ENCODE measurements at regions not wholly inside any gene's neighbourhood (a gene's known extent, or its start where the extent isn't known, plus 50 kb on each side); places are given as distances from the start of the nearest gene placed in this dataset.
A peak's percentile ranks its signal among the peaks of the same experiment; 100 is the strongest.

DNA sequence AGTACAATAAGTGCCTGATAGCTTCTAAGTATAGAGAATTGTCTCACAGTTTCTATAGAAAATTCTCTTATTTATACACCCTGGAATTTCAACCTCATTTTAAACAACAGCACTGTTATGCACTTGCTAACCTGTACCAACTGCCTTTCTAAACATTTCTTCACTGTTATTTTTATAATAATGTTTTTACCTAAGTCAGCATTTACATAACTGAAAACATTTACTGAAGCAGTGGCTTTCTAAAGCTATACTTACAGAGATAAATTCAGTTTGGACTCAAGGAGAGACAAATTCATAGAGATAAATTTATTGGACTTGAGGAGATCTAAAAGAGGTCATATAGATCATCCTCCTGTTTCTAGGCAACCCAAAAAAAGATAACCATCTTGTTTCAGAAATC, 686.6 kb upstream of the FAT3 start:
- DNase-seq (ENCODE audit: low read depth) = no peak
- no peak overlapping the region for H3K4me3 ChIP-seq (ENCODE audit: low read length)
- TF ChIP-seq, protein P1, sequence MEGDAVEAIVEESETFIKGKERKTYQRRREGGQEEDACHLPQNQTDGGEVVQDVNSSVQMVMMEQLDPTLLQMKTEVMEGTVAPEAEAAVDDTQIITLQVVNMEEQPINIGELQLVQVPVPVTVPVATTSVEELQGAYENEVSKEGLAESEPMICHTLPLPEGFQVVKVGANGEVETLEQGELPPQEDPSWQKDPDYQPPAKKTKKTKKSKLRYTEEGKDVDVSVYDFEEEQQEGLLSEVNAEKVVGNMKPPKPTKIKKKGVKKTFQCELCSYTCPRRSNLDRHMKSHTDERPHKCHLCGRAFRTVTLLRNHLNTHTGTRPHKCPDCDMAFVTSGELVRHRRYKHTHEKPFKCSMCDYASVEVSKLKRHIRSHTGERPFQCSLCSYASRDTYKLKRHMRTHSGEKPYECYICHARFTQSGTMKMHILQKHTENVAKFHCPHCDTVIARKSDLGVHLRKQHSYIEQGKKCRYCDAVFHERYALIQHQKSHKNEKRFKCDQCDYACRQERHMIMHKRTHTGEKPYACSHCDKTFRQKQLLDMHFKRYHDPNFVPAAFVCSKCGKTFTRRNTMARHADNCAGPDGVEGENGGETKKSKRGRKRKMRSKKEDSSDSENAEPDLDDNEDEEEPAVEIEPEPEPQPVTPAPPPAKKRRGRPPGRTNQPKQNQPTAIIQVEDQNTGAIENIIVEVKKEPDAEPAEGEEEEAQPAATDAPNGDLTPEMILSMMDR (conservative IDR thresholded peaks at IDR 0.05; ENCODE audit: low read depth, low read length) = no peak

DNA sequence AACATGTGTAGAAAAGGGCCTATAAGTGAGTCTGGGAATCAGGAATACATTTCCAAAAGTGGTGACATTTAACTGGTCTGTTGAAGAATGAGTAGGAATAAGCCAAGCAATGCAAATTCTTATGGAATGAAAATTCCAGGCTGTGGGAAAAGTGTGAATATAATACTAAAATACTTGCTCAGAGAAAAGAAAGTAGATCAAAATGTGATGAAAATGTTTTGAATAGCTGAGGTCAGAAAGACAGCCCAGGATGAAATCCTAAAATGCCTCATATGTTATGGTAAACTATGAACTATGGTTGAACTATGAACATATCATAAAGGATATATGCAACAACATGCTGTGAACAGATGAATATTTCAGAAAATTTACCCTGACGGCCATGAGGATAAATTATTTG, 688.3 kb upstream of the FAT3 start:
- no peak overlapping the region for H3K4me3 ChIP-seq (ENCODE audit: low read length)
- TF ChIP-seq, protein P1 (conservative IDR thresholded peaks at IDR 0.05; ENCODE audit: low read depth, low read length) = no peak
- DNase-seq (ENCODE audit: low read depth) = no peak

DNA sequence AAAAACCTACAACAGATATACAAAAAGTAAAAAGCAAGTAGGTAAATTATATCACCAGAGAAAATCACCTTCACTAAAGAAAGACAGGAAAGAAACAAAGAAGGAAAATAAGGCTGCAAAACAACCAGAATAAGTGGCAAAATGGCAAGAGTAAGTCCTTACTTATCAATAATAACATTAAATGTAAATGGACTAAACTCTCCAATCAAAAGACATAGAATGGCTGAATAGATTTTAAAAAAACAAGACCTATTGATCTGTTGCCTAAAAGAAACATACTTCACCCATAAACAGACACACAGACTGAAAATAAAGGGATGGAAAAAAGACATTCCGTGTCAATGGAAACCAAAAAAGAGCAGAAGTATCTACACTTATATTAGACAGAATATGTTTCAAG, 695.7 kb upstream of the FAT3 start:
- TF ChIP-seq, protein P1 (conservative IDR thresholded peaks at IDR 0.05; ENCODE audit: low read depth, low read length) = no peak
- no peak overlapping the region for H3K4me3 ChIP-seq (ENCODE audit: low read length)
- DNase-seq (ENCODE audit: low read depth) = no peak

DNA sequence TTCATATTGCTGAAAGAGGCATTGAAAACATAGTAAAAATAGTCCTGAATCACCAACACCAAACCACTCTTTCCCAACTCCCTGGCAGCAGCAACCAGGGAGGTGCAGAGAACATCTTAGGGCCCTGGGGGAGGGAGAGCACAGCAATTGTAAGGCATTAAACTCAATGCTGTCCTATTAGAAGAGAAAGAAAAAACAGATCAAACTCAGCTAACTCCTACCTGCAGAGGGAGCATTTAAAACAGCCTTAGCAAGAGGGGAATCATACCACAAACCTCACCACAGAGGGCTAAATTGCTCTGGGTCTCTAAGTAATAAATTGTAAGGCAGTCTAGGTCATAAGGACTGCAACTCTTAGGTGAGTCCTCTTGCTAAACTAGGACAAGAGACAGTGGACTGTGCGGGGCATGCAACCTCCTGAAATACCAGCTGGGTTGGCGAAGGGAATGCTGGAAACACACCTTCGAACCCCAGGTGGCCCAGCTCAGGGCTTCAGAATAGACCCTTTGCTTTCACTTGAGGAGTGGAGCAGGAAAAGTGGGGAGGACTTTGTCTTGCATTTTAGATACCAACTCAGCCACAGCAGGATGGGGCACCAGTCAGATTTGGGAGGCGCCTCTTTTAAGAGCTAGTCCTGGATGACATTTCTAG, 697.1 kb upstream of the FAT3 start:
- TF ChIP-seq, protein P1 (conservative IDR thresholded peaks at IDR 0.05; ENCODE audit: low read depth, low read length) = peak; percentile 10
- no peak overlapping the region for H3K4me3 ChIP-seq (ENCODE audit: low read length)

DNA sequence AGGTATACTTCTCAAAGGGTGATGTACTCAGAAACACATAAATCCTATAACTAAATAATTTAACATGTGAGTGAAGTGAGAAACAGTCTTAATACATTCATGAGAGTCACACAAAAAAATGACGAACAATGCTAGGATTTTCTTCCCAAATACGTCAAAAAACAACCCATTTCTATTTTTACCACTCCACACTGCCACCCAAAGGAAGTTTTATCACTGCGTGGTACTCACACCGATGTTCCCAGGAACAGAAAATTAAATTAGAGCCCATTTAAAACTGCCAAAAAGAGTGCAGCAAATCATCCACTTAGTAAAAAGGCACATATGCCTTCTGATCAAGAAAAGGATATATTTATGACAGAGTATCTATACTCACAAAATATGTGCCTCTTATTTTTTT, 710.9 kb upstream of the FAT3 start:
- H3K4me3 ChIP-seq (ENCODE audit: low read length) = no peak overlapping the region
- TF ChIP-seq, protein P1 (conservative IDR thresholded peaks at IDR 0.05; ENCODE audit: low read depth, low read length) = peak; percentile 49
- no peak for DNase-seq (ENCODE audit: low read depth)

More for the DNA sequence above, 697.1 kb upstream of the FAT3 start:
- no peak for DNase-seq (ENCODE audit: low read depth)

DNA sequence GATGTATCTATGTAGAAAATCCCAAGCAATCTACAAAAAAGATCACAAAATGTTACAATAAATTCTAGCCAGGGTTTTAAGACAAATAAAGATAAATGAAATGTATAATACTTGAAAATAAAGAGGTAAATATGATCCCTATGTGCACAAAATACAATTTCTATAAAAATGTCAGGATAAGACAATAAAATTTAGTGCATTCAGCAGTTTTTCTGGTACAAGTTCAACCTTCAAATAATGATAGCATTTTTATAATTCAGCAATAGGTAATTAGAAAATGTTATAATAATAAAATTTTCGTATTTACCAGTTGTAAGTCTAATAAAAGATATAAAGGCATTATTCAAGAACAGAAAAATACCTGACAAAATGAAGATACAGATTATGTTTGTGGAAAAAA, 726.8 kb upstream of the FAT3 start:
- TF ChIP-seq, protein P1 (conservative IDR thresholded peaks at IDR 0.05; ENCODE audit: low read depth, low read length) = no peak
- DNase-seq (ENCODE audit: low read depth) = no peak
- H3K4me3 ChIP-seq (ENCODE audit: low read length) = no peak overlapping the region

DNA sequence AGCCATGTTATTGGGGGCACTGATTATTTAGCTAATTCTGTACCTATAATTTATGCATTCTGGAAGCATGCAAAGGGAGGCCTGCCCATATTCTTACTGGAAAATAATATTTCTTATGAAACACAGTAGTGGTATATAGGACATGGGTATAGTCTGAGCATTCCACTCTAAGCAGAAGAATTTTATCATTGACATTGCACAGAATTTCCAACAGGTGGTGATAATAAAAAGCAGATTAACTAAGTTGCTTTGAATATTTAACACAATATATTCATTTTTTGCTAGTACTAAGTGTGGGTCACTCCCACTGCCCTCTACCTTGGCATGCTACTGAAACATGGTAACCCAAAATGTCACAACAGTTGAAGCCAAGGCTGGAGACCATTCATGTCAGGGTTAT, 728.8 kb upstream of the FAT3 start:
- H3K4me3 ChIP-seq (ENCODE audit: low read length) = no peak overlapping the region
- TF ChIP-seq, protein P1 (conservative IDR thresholded peaks at IDR 0.05; ENCODE audit: low read depth, low read length) = peak; percentile 30
- no peak for DNase-seq (ENCODE audit: low read depth)

All from retinal pigment epithelial cell (primary cell).